SU-DHL-6 (cell line): ENCODE measurements at regions not wholly inside any gene's neighbourhood (a gene's known extent, or its start where the extent isn't known, plus 50 kb on each side); places are given as distances from the start of the nearest gene placed in this dataset.

Experiments used
- H2AFZ ChIP-seq: fragments of 200-600 bp; sonication (generic); 2 replicates; pipeline ENCODE4 v1.6.1; 2014; ENCODE audit warnings: low read depth, mild to moderate bottlenecking, moderate library complexity, mixed read lengths, antibody characterized with exemption, low read length; ENCODE audit not compliant: severe bottlenecking
- H3F3A ChIP-seq: fragments of 200-600 bp; shearing (Covaris generic); 2 replicates; pipeline ENCODE4 v1.6.0; 2016; ENCODE audit warnings: antibody characterized with exemption, mild to moderate bottlenecking; ENCODE audit not compliant: insufficient read depth
- H3K27ac ChIP-seq: fragments of 200-600 bp; sonication (generic); 2 replicates; pipeline ENCODE4 v1.5.1; 2016; ENCODE audit warnings: low read depth, mild to moderate bottlenecking, low read length, moderate library complexity, mixed read lengths
- H3K27me3 ChIP-seq: fragments of 200-600 bp; sonication (generic), shearing (Covaris generic); 2 replicates; pipeline ENCODE4 v1.6.0; 2014; ENCODE audit warnings: mild to moderate bottlenecking, low read length
- H3K36me3 ChIP-seq: fragments of 200-600 bp; sonication (generic); 2 replicates; pipeline ENCODE4 v1.6.1; 2014; ENCODE audit warnings: mild to moderate bottlenecking, low read length, mixed read lengths
- H3K4me2 ChIP-seq: fragments of 300-600, 200-600 bp; shearing (Covaris generic), sonication (generic); 2 replicates; pipeline ENCODE4 v1.6.0; 2014; ENCODE audit warnings: low read length, low read depth, mild to moderate bottlenecking; ENCODE audit not compliant: poor library complexity, severe bottlenecking
- H3K4me3 ChIP-seq: fragments of 200-600 bp; sonication (generic); 2 replicates; pipeline ENCODE4 v1.5.1; 2014; ENCODE audit warnings: antibody characterized with exemption, low read length, mild to moderate bottlenecking, mixed read lengths; ENCODE audit not compliant: insufficient read depth, poor library complexity, severe bottlenecking
- H3K79me2 ChIP-seq: fragments of 200-600 bp; sonication (generic); 2 replicates; pipeline ENCODE4 v1.6.1; 2014; ENCODE audit warnings: mild to moderate bottlenecking, low read length, moderate library complexity; ENCODE audit not compliant: insufficient read depth
- H3K9ac ChIP-seq: fragments of 200-600 bp; sonication (generic); 2 replicates; pipeline ENCODE4 v1.7.0; 2014; ENCODE audit warnings: mild to moderate bottlenecking, low read length
- H3K9me2 ChIP-seq: fragments of 200-600 bp; sonication (generic); replicated peaks from 2 replicates; pipeline ENCODE4 v1.6.1; 2014; ENCODE audit warnings: low read length; ENCODE audit not compliant: insufficient read depth
- H3K9me3 ChIP-seq: fragments of 200-600 bp; sonication (generic); 2 replicates; pipeline ENCODE4 v1.6.1; 2014; ENCODE audit warnings: low read length, mixed read lengths; ENCODE audit not compliant: insufficient read depth
- H4K20me1 ChIP-seq: fragments of 200-600 bp; sonication (generic); 2 replicates; pipeline ENCODE4 v1.6.1; 2014; ENCODE audit warnings: low read depth, mild to moderate bottlenecking, antibody characterized with exemption, low read length, moderate library complexity, mixed read lengths
- CTCF ChIP-seq: fragments of 200-600 bp; sonication (generic); IDR thresholded peaks from one replicate; pipeline ENCODE4 v1.5.1; 2017; ENCODE audit warnings: antibody characterized with exemption, mild to moderate bottlenecking, low read length, moderate library complexity; ENCODE audit not compliant: insufficient read depth, poor library complexity, severe bottlenecking
- EZH2phosphoT487 ChIP-seq: fragments of 200-600 bp; sonication (generic), shearing (Covaris generic); conservative IDR thresholded peaks from 2 replicates; pipeline ENCODE4 v1.6.1; 2018; ENCODE audit warnings: mild to moderate bottlenecking, antibody characterized with exemption, low read length, moderate library complexity, mixed read lengths

GRCh38 chr16:85293904-85294642, 181.8 kb upstream of the CIBAR2 start:
- Histone ChIP-seq H3K4me3 (no peak overlapping the region), H3K4me2 (no peak overlapping the region), H3K27ac (no peak overlapping the region), H3K27me3 (no peaks in the 10 kb centered on the region), H3K9ac (no peak overlapping the region), H3F3A (no peaks in the 10 kb centered on the region), H4K20me1 (no peaks in the 10 kb centered on the region), H3K9me3 (no peaks in the 10 kb centered on the region), H3K36me3 (no peaks in the 10 kb centered on the region), H2AFZ (no peak overlapping the region), H3K79me2 (no peaks in the 10 kb centered on the region), H3K9me2 (no peaks in the 10 kb centered on the region)
- TF ChIP-seq CTCF (no peak), EZH2phosphoT487 (no peak)

- no peak overlapping the region for H3K9ac ChIP-seq
Measured at GRCh38 chr16:85294810-85295508, 182.7 kb upstream of the CIBAR2 start.

GRCh38 chr16:85296859-85297660, 184.8 kb upstream of the CIBAR2 start:
- Histone ChIP-seq H3K27ac (no peak overlapping the region), H3K79me2 (no peaks in the 10 kb centered on the region), H3K9me3 (no peaks in the 10 kb centered on the region), H2AFZ (no peak overlapping the region), H3K36me3 (no peaks in the 10 kb centered on the region), H3K9me2 (no peaks in the 10 kb centered on the region), H3K4me3 (no peak overlapping the region), H3K4me2 (no peak overlapping the region), H3K9ac (no peak overlapping the region), H4K20me1 (no peaks in the 10 kb centered on the region), H3K27me3 (no peaks in the 10 kb centered on the region), H3F3A (no peaks in the 10 kb centered on the region)
- no peak for TF ChIP-seq EZH2phosphoT487
- peak; percentile 91 for TF ChIP-seq CTCF

More at GRCh38 chr16:85294810-85295508, 182.7 kb upstream of the CIBAR2 start:
- H3K36me3 ChIP-seq: no peaks in the 10 kb centered on the region
- H3K4me3 ChIP-seq: no peak overlapping the region
- no peaks in the 10 kb centered on the region for H4K20me1 ChIP-seq
- no peak overlapping the region for H3K4me2 ChIP-seq
- H3K9me3 ChIP-seq: no peaks in the 10 kb centered on the region
- H3F3A ChIP-seq: no peaks in the 10 kb centered on the region
- no peaks in the 10 kb centered on the region for H3K27me3 ChIP-seq
- no peaks in the 10 kb centered on the region for H3K79me2 ChIP-seq
- H3K27ac ChIP-seq: no peak overlapping the region
- TF ChIP-seq EZH2phosphoT487 (no peak), CTCF (no peak)
- H3K9me2 ChIP-seq: no peaks in the 10 kb centered on the region
- no peak overlapping the region for H2AFZ ChIP-seq
